GM23338 (cell line): ENCODE measurements at regions not wholly inside any gene's neighbourhood (a gene's known extent, or its start where the extent isn't known, plus 50 kb on each side); places are given as distances from the start of the nearest gene placed in this dataset.

Experiments used
- ATAC-seq: fragments of 200-7000 bp; cut with Tn5 transposase; 3 replicates; pipeline ENCODE4 v1.9.1; 2020
- DNase-seq: peaks from one replicate; pipeline ENCODE4 v3.0.0-alpha.2; 2015; ENCODE audit warnings: low spot score
- H2AFZ ChIP-seq: fragments of 200-600 bp; sonication (generic); 2 replicates; pipeline ENCODE4 v1.8.0; 2016; ENCODE audit warnings: antibody characterized with exemption, mild to moderate bottlenecking, moderate library complexity
- H3F3A ChIP-seq: fragments of 200-600 bp; sonication (generic); replicated peaks from 2 replicates; pipeline ENCODE4 v1.8.0; 2017; ENCODE audit warnings: antibody characterized with exemption, mixed run types, low read depth
- H3K27ac ChIP-seq: fragments of 200-600 bp; sonication (generic); 2 replicates; pipeline ENCODE4 v1.6.1; 2016; ENCODE audit warnings: low read depth
- H3K27me3 ChIP-seq: fragments of 200-600 bp; sonication (generic); 2 replicates; pipeline ENCODE4 v1.8.0; 2016; ENCODE audit warnings: mild to moderate bottlenecking, mixed run types, moderate library complexity; ENCODE audit not compliant: insufficient read depth
- H3K36me3 ChIP-seq: fragments of 200-600 bp; sonication (generic); 2 replicates; pipeline ENCODE4 v1.8.0; 2016; ENCODE audit warnings: mild to moderate bottlenecking; ENCODE audit not compliant: insufficient read depth
- H3K4me1 ChIP-seq: fragments of 200-600 bp; sonication (generic); 2 replicates; pipeline ENCODE4 v1.8.0; 2016; ENCODE audit warnings: mild to moderate bottlenecking, moderate library complexity; ENCODE audit not compliant: insufficient read depth
- H3K4me2 ChIP-seq: fragments of 200-600 bp; sonication (generic); 2 replicates; pipeline ENCODE4 v1.7.1; 2017; ENCODE audit warnings: mixed run types
- H3K4me3 ChIP-seq: fragments of 200-600 bp; sonication (generic); 2 replicates; pipeline ENCODE4 v1.6.1; 2016; ENCODE audit warnings: mixed run types
- H3K79me2 ChIP-seq: fragments of 200-600 bp; sonication (generic); replicated peaks from 2 replicates; pipeline ENCODE4 v1.8.0; 2017; ENCODE audit warnings: mild to moderate bottlenecking; ENCODE audit not compliant: insufficient read depth
- H3K9me2 ChIP-seq: fragments of 200-600 bp; sonication (generic); 2 replicates; pipeline ENCODE4 v1.8.0; 2017; ENCODE audit not compliant: insufficient read depth
- H4K20me1 ChIP-seq: fragments of 200-600 bp; sonication (generic); replicated peaks from 2 replicates; pipeline ENCODE4 v1.8.0; 2017; ENCODE audit warnings: mild to moderate bottlenecking; ENCODE audit not compliant: insufficient read depth
- H3K27ac Mint-ChIP-seq: 2 replicates; pipeline ENCODE4 v1.8.0; 2020; ENCODE audit warnings: inconsistent platforms, mild to moderate bottlenecking, moderate library complexity, mixed read lengths
- H3K27me3 Mint-ChIP-seq: 3 replicates; pipeline ENCODE4 v1.8.0; 2022; ENCODE audit warnings: low read depth, mild to moderate bottlenecking, moderate library complexity, mixed read lengths, inconsistent platforms; ENCODE audit not compliant: insufficient read depth, poor library complexity
- H3K36me3 Mint-ChIP-seq: 3 replicates; pipeline ENCODE4 v1.8.0; 2021; ENCODE audit warnings: low read depth, mild to moderate bottlenecking, inconsistent platforms, moderate library complexity, mixed read lengths
- H3K4me1 Mint-ChIP-seq: 3 replicates; pipeline ENCODE4 v1.8.0; 2020; ENCODE audit warnings: mild to moderate bottlenecking, inconsistent platforms, mixed read lengths
- H3K4me3 Mint-ChIP-seq: 3 replicates; pipeline ENCODE4 v1.8.0; 2021; ENCODE audit warnings: moderate library complexity, mild to moderate bottlenecking, inconsistent platforms, mixed read lengths
- H3K9me3 Mint-ChIP-seq: 3 replicates; pipeline ENCODE4 v1.8.0; 2020; ENCODE audit warnings: moderate library complexity, mild to moderate bottlenecking, inconsistent platforms, mixed read lengths
- EZH2phosphoT487 ChIP-seq: fragments of 200-600 bp; sonication (generic); IDR thresholded peaks from one replicate; pipeline ENCODE4 v1.8.1; 2018; ENCODE audit warnings: antibody characterized with exemption; ENCODE audit not compliant: unreplicated experiment
- JUNB ChIP-seq: IDR thresholded peaks from one replicate; pipeline ENCODE4 v1.6.1; 2016; ENCODE audit warnings: antibody characterized with exemption; ENCODE audit not compliant: unreplicated experiment
- REST ChIP-seq: IDR thresholded peaks from one replicate; pipeline ENCODE4 v1.6.1; 2018; ENCODE audit warnings: antibody characterized with exemption; ENCODE audit not compliant: unreplicated experiment
- STAT1 ChIP-seq: IDR thresholded peaks from one replicate; pipeline ENCODE4 v1.6.1; 2016; ENCODE audit warnings: antibody characterized with exemption; ENCODE audit not compliant: unreplicated experiment
- ZNF114 ChIP-seq: fragments of 250-450 bp; sonication (Bioruptor Pico); IDR thresholded peaks from 2 replicates; pipeline ENCODE4 v1.5.0; 2020; ENCODE audit warnings: mild to moderate bottlenecking, moderate library complexity
- ZNF462 ChIP-seq: fragments of 250-450 bp; sonication (Bioruptor Pico); IDR thresholded peaks from 2 replicates; pipeline ENCODE4 v1.5.0; 2020; ENCODE audit warnings: mild to moderate bottlenecking, moderate library complexity

- no peak for TF ChIP-seq ZNF462 (CRISPR knock-in tag)
- no peak for TF ChIP-seq EZH2phosphoT487
These were observed 102.7 kb downstream of the VCX3A start (continued) for GRCh38 chrX:6432226-6432625.

GRCh38 chrX:6407542-6407941 lies 127.4 kb downstream of the VCX3A start:
- Histone ChIP-seq H4K20me1 (no peaks in the 10 kb centered on the region), H3K27me3 (no peaks in the 10 kb centered on the region), H3K36me3 (no peaks in the 10 kb centered on the region), H2AFZ (no peak overlapping the region), H3F3A (no peaks in the 10 kb centered on the region), H3K4me3 (no peak overlapping the region), H3K79me2 (no peaks in the 10 kb centered on the region), H3K9me2 (no peaks in the 10 kb centered on the region), H3K27ac (no peak overlapping the region), H3K4me2 (no peak overlapping the region), H3K4me1 (no peaks in the 10 kb centered on the region)
- ATAC-seq (no peak), DNase-seq (no peak)
- no peaks in the 10 kb centered on the region for H3K27me3 Mint-ChIP-seq
- H3K4me3 Mint-ChIP-seq, result no peak overlapping the region
- no peaks in the 10 kb centered on the region for H3K4me1 Mint-ChIP-seq
- H3K9me3 Mint-ChIP-seq, result no peaks in the 10 kb centered on the region
- H3K36me3 Mint-ChIP-seq, result no peaks in the 10 kb centered on the region
- H3K27ac Mint-ChIP-seq, result no peak overlapping the region
- no peak for TF ChIP-seq EZH2phosphoT487
- TF ChIP-seq STAT1, result no peak
- no peak for TF ChIP-seq ZNF462 (CRISPR knock-in tag)
- no peak for TF ChIP-seq REST
- TF ChIP-seq JUNB, result no peak
- no peak for TF ChIP-seq ZNF114 (CRISPR knock-in tag)
